Loucy (cell line): ENCODE measurements at regions not wholly inside any gene's neighbourhood (a gene's known extent, or its start where the extent isn't known, plus 50 kb on each side); places are given as distances from the start of the nearest gene placed in this dataset.

Experiments
- H2AFZ ChIP-seq: fragments of 200-600 bp; sonication (generic); 2 replicates; pipeline ENCODE4 v1.6.0; 2016; ENCODE audit warnings: antibody characterized with exemption, mild to moderate bottlenecking, low read length, moderate library complexity
- H3F3A ChIP-seq: fragments of 200-600 bp; 2 replicates; pipeline ENCODE4 v1.6.0; 2016; ENCODE audit warnings: antibody characterized with exemption, low read depth, mild to moderate bottlenecking
- H3K27me3 ChIP-seq: fragments of 200-600 bp; sonication (generic); 2 replicates; pipeline ENCODE4 v1.6.1; 2014; ENCODE audit warnings: low read length, mild to moderate bottlenecking; ENCODE audit not compliant: insufficient read depth, poor library complexity, severe bottlenecking
- H3K36me3 ChIP-seq: fragments of 200-600 bp; sonication (generic); 2 replicates; pipeline ENCODE4 v1.6.1; 2016; ENCODE audit warnings: low read length; ENCODE audit not compliant: insufficient read depth
- H3K4me1 ChIP-seq: fragments of 200-600 bp; sonication (generic); 2 replicates; pipeline ENCODE4 v1.5.1; 2014; ENCODE audit warnings: low read length, mild to moderate bottlenecking; ENCODE audit not compliant: insufficient read depth, poor library complexity, severe bottlenecking
- H3K4me2 ChIP-seq: fragments of 200-600 bp; sonication (generic); 2 replicates; pipeline ENCODE4 v1.6.0; 2014; ENCODE audit warnings: antibody characterized with exemption, low read length, low read depth, mild to moderate bottlenecking; ENCODE audit not compliant: poor library complexity, severe bottlenecking
- H3K4me3 ChIP-seq: fragments of 200-600 bp; sonication (generic); 2 replicates; pipeline ENCODE4 v1.5.1; 2014; ENCODE audit warnings: low read length, mild to moderate bottlenecking, mixed read lengths; ENCODE audit not compliant: poor library complexity, severe bottlenecking
- H3K79me2 ChIP-seq: fragments of 200-600 bp; sonication (generic); 2 replicates; pipeline ENCODE4 v1.6.1; 2014; ENCODE audit warnings: low read length; ENCODE audit not compliant: insufficient read depth
- H3K9ac ChIP-seq: fragments of 200-600 bp; sonication (generic); 2 replicates; pipeline ENCODE4 v1.6.0; 2014; ENCODE audit warnings: mild to moderate bottlenecking, low read depth, low read length, moderate library complexity; ENCODE audit not compliant: poor library complexity, severe bottlenecking
- H3K9me2 ChIP-seq: fragments of 200-600 bp; sonication (generic); replicated peaks from 2 replicates; pipeline ENCODE4 v1.6.1; 2016; ENCODE audit warnings: low read depth, low read length, mixed read lengths
- H3K9me3 ChIP-seq: fragments of 200-600 bp; sonication (generic); 2 replicates; pipeline ENCODE4 v1.6.1; 2014; ENCODE audit warnings: mild to moderate bottlenecking, antibody characterized with exemption, low read length, low read depth; ENCODE audit not compliant: insufficient read depth
- H4K20me1 ChIP-seq: fragments of 200-600 bp; sonication (generic); 2 replicates; pipeline ENCODE4 v1.6.0; 2014; ENCODE audit warnings: antibody characterized with exemption, low read length, mild to moderate bottlenecking; ENCODE audit not compliant: insufficient read depth, poor library complexity, severe bottlenecking
- EZH2phosphoT487 ChIP-seq: fragments of 200-600 bp; IDR thresholded peaks from 2 replicates; pipeline ENCODE4 v1.6.1; 2018; ENCODE audit warnings: antibody characterized with exemption, mild to moderate bottlenecking, moderate library complexity, borderline replicate concordance
- TF ChIP-seq, protein P1 (sequence below): fragments of 200-600 bp; sonication (generic); conservative IDR thresholded peaks from 2 replicates; pipeline ENCODE4 v1.5.1; 2014; ENCODE audit warnings: mild to moderate bottlenecking, antibody characterized with exemption, low read length

DNA sequence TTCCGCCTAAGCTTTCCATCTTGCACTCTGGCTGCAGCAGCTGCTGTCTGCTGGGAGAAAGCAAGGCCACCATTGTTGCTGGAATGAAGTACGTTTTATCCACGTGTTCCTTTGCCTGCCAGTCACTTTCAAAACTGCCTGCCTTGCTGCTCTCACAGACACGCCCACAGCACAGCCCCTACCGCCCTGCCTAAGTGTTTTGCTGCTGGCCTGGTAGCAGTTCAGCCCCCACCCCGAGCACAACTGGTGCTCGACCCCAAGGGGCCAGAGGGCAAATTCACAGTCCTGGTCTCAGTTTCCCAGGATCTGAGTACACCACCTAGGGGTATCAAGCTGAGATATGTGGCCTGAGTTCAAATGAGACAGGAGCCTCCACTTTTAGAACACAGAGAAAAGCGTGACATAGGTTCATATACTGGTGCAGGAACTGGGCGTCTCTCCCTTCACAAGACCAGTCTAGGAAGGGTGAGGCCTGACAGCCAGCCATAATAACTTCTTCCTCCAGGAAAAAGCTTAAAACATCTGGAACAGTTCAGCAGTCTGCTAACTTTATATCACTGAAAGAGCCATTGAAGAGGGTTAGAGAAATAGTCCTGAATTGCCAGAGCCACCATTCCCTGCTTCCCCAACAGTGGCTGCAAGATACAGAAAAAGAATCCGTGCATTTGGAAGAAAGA, 1012.3 kb downstream of the ZPLD1 start:
- no peak overlapping the region for H3K4me2 ChIP-seq
- H3K9ac ChIP-seq: no peak overlapping the region
- no peaks in the 10 kb centered on the region for H4K20me1 ChIP-seq
- no peaks in the 10 kb centered on the region for H3K79me2 ChIP-seq
- no peak overlapping the region for H2AFZ ChIP-seq
- H3K9me2 ChIP-seq: no peaks in the 10 kb centered on the region
- H3K27me3 ChIP-seq: no peaks in the 10 kb centered on the region
- TF ChIP-seq EZH2phosphoT487: no peak
- TF ChIP-seq, protein P1, sequence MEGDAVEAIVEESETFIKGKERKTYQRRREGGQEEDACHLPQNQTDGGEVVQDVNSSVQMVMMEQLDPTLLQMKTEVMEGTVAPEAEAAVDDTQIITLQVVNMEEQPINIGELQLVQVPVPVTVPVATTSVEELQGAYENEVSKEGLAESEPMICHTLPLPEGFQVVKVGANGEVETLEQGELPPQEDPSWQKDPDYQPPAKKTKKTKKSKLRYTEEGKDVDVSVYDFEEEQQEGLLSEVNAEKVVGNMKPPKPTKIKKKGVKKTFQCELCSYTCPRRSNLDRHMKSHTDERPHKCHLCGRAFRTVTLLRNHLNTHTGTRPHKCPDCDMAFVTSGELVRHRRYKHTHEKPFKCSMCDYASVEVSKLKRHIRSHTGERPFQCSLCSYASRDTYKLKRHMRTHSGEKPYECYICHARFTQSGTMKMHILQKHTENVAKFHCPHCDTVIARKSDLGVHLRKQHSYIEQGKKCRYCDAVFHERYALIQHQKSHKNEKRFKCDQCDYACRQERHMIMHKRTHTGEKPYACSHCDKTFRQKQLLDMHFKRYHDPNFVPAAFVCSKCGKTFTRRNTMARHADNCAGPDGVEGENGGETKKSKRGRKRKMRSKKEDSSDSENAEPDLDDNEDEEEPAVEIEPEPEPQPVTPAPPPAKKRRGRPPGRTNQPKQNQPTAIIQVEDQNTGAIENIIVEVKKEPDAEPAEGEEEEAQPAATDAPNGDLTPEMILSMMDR: no peak
- peaks cover 6% of the 10 kb centered on the region; the same call in 1 of the 2 replicates for H3K9me3 ChIP-seq
- no peaks in the 10 kb centered on the region for H3K36me3 ChIP-seq
- no peak overlapping the region for H3K4me3 ChIP-seq
- H3K4me1 ChIP-seq: no peaks in the 10 kb centered on the region
- no peaks in the 10 kb centered on the region for H3F3A ChIP-seq

DNA sequence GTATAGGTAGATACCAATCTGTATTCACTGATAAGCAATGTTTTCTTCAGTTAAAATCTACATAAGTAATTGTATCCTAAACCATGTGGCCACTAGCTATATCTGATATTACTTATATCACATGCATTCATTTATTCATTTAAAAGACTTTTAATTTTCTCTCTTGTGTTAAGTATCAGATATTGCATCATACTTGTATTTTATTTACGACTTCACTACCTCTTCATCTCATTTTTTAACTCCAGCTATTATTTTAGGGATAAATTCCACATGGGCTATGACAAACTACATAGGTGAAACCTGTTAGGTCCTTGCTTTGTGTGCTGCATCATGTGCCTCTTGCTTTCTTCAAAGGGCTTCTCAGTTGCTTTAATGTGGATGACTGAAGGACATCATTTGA, 1018.3 kb downstream of the ZPLD1 start:
- TF ChIP-seq, protein P1: no peak
- no peak for TF ChIP-seq EZH2phosphoT487
- H3F3A ChIP-seq: no peaks in the 10 kb centered on the region
- H3K36me3 ChIP-seq: no peaks in the 10 kb centered on the region
- no peak overlapping the region for H3K9ac ChIP-seq
- no peaks in the 10 kb centered on the region for H3K79me2 ChIP-seq
- H4K20me1 ChIP-seq: no peaks in the 10 kb centered on the region
- no peaks in the 10 kb centered on the region for H3K9me2 ChIP-seq
- no peaks in the 10 kb centered on the region for H3K27me3 ChIP-seq
- H2AFZ ChIP-seq: no peak overlapping the region
- peaks cover 6% of the 10 kb centered on the region; the same call in 1 of the 2 replicates for H3K9me3 ChIP-seq
- no peak overlapping the region for H3K4me2 ChIP-seq
- H3K4me1 ChIP-seq: no peaks in the 10 kb centered on the region
- H3K4me3 ChIP-seq: no peak overlapping the region

DNA sequence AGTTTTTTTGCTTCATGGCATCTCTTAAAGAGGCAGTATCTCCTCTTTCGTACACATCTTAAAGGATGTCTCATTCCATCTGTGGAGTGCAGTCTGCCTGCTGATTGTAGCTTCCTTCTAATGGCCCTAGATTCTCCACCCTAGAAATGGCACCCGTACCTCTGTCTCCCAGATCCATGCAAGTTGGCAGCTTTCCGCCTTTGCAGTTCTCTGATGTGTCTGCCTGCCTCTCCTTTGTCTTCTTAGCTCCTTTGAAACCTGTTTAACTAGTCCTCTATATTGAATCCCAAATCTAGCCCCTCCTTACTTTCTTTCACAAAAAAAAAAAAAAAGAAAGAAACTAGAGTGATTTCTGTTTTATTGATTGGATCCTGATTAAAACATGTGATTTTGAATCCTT, 1025.0 kb downstream of the ZPLD1 start:
- Histone ChIP-seq H3K4me1 (no peaks in the 10 kb centered on the region), H3K9ac (no peak overlapping the region), H3K9me2 (no peaks in the 10 kb centered on the region), H2AFZ (no peak overlapping the region), H4K20me1 (no peaks in the 10 kb centered on the region), H3K4me3 (no peak overlapping the region), H3K4me2 (no peak overlapping the region), H3K27me3 (no peaks in the 10 kb centered on the region), H3K79me2 (no peaks in the 10 kb centered on the region), H3K9me3 (no peaks in the 10 kb centered on the region), H3F3A (no peaks in the 10 kb centered on the region), H3K36me3 (no peaks in the 10 kb centered on the region)
- TF ChIP-seq EZH2phosphoT487: no peak
- TF ChIP-seq, protein P1: no peak
